C4-2B (cell line): ENCODE measurements at regions not wholly inside any gene's neighbourhood (a gene's known extent, or its start where the extent isn't known, plus 50 kb on each side); places are given as distances from the start of the nearest gene placed in this dataset.

Experiments
- ZFX ChIP-seq: fragments of 450-650 bp; IDR thresholded peaks from 2 replicates; pipeline ENCODE4 v1.6.1; 2017
- TF ChIP-seq, protein P1 (sequence below): fragments of 450-650 bp; conservative IDR thresholded peaks from 2 replicates; pipeline ENCODE4 v1.5.1; 2017; ENCODE audit warnings: mild to moderate bottlenecking

- TF ChIP-seq, protein P1, sequence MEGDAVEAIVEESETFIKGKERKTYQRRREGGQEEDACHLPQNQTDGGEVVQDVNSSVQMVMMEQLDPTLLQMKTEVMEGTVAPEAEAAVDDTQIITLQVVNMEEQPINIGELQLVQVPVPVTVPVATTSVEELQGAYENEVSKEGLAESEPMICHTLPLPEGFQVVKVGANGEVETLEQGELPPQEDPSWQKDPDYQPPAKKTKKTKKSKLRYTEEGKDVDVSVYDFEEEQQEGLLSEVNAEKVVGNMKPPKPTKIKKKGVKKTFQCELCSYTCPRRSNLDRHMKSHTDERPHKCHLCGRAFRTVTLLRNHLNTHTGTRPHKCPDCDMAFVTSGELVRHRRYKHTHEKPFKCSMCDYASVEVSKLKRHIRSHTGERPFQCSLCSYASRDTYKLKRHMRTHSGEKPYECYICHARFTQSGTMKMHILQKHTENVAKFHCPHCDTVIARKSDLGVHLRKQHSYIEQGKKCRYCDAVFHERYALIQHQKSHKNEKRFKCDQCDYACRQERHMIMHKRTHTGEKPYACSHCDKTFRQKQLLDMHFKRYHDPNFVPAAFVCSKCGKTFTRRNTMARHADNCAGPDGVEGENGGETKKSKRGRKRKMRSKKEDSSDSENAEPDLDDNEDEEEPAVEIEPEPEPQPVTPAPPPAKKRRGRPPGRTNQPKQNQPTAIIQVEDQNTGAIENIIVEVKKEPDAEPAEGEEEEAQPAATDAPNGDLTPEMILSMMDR = no peak
- no peak for TF ChIP-seq ZFX
These were observed 501.3 kb upstream of the TENM4 start for GRCh38 chr11:79942090-79942489.
